SIG-M5 treated with dmso at 0.1 percent for 504 hours (cell line): ENCODE measurements at regions not wholly inside any gene's neighbourhood (a gene's known extent, or its start where the extent isn't known, plus 50 kb on each side); places are given as distances from the start of the nearest gene placed in this dataset.
"Not testable (repeated sequence)": the region's sequence is repeated elsewhere in the genome, so short reads cannot be mapped to it uniquely, and the experiment has no call there.

ENCODE experiments used
- DNase-seq: peaks from one replicate; lab custom pipeline; 2025; ENCODE audit not compliant: unreplicated experiment; lab: John Stamatoyannopoulos, UW

DNA sequence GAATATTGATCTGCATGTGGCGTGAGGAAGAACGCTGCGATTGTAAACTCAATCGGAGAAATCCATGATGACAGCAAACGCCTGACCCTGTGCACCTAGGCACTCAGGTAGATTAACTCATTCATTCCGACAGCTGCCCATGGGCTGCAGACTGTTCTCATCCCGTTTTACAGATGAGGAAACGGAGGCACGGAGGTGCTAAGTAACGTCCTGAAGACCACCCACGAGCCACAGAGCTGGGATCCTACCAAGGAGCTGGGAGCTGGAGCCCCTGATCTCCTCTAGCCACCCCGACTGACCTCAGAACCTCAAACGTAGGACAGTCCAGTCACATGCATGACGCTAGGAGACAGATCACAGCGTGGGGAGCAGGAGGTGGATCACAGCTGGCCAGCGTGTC is 1092.7 kb downstream of the BRD1 start:
- no peak for DNase-seq

DNA sequence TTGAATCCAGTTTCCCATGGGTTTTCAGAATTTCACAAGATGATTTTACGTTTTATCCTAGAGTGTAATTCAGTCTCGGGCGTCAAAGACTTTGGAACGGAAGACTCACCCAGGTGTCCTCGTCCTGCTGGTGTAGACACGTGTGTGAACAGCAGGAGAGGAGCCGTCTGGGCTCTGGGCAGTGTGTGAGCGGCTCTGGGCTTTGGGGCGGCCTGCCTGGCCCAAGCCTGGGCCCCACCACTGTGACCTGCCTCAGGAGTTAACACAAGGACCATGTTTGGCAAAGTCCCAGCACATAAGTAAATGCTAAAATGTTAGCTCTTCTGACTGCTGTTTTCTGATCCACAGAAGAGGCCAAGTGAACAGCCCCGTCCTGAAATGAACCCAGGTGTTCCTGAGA is 1093.3 kb downstream of the BRD1 start:
- no peak for DNase-seq

DNA sequence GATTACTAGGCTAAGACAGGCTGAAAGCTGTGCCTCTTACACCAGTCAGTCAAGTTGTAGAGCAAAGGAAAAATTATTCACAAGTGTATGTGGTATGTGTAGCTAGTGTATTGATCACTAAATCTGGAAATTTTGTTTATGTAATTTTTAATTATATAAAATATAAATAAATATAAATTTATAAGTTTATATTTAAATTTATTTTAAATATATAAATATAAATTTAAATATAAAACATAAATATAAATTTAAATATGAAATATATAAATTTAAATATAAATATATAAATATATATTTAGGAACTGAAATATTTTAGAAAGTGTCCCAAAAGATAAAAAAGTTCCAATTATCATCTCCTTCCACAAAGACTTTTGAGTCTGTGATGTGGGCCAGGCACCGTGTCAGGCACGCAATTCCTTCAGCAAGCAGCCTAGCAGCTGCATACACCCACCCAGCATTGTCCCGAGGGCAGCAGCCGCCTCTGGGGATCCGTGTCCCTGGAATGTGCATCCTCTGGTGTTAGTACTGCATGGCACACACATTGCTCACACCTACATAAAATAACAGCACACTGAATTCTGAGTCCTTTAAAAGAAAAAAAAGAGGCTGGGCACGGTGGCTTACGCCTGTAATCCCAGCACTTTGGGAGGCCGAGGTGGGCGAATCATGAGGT is 1098.0 kb downstream of the BRD1 start:
- DNase-seq = no peak

GRCh38 chr22:48727454-48728058 is 1100.1 kb downstream of the BRD1 start:
- no peak for DNase-seq

DNA sequence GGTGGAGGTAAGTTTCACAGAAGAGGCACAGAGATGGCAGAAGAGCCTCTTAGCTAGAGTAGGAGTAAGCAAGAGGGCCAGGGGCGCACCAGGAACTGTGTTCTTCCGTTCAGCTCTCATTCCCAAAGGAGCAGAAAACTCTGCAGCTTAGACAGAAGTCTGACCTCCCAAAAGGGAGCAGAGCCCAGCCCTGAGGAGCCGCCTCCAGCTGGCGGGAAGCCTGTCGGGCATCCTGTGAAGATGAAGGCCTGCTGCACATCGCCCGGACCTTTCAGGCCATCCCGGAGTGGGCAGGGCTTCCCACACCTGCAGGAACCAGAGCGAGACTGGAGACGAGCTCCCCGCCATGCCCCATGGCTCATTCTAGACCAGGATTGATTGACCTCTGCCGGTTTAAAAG is 1102.8 kb downstream of the BRD1 start:
- no peak for DNase-seq

GRCh38 chr22:48722661-48723060 is 1105.0 kb downstream of the BRD1 start:
- DNase-seq = no peak

DNA sequence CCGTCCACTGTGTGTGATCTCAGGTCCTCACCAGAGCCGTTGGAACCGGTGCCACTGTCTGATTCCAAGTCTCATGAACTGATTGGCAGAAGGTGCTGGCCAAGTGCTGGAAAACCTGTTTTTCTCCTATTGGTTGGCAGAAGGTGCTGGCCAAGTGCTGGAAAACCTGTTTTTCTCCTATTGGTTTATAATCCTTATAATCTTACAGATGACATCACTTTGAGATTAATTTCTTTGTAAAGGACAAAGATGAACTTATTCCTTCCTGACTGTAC is 1106.3 kb downstream of the BRD1 start:
- DNase-seq = peak; percentile 1

DNA sequence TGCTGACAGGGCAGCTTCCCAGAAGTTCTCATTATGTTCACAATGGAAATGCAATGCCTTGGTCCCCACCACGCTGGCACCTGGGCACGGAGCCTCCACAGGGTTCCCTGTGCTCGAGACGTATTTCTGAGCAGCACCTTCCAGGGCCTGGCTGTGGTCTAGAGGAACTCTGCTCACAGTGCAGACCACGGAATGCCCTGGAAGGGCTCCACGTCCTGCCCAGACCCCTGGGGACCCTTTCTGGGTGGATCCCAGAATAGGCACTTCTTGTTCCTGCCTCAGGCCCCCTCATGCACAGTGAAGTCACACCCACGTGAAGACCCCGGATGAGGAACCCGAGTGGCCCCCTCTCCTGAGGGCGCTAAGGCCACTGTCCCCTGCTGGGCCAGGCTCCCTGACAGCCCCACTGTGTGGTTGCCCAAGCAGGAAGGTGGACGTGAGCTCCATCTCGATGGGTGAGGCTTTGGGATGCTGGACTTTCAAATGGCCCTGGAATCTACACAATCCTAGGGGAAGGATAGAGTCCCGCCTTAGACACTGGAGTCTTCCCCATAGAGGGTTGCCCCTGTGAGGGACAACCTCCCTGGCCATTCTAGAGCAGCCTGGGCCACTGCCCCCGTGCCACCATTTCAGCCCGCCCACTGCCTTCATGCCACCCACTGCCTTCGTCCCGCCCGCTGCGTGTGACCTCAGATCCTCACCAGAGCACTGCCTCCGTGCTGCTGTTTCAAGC is 1106.8 kb downstream of the BRD1 start:
- no peak for DNase-seq

DNA sequence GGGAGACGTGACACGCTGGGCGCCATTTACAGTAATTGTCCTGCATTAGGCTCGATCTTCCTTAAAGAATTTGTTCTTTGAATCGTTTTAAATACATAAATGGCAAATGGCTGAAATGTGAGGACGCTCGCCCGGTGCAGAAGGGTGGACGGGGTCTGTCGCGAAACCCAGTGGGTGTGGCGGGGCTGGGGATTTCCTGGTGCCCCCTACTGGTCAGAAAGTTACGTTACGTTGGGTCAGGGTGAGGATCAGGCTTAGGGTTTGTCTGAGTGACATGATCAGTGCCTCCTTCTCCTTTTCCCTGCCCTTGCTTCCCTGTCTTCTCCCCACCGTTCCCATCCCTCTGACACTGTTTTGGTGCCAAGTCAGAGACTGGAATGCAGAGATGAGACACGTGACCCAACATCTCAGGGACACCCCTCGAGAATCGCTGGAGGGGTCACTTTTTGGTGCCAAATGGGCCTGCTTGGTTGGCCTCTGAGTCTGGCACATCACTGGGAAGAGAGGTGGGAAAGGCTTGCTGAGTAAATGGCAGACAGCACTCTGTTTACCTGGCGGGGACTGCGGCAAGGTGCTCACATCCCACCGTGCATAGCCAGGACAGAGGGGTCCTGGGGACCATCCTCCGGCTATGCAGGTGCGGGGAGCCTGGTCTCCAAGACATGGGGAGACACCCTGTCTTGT is 1107.6 kb downstream of the BRD1 start:
- DNase-seq = no peak

GRCh38 chr22:48718818-48719500 is 1108.7 kb downstream of the BRD1 start:
- no peak for DNase-seq

DNA sequence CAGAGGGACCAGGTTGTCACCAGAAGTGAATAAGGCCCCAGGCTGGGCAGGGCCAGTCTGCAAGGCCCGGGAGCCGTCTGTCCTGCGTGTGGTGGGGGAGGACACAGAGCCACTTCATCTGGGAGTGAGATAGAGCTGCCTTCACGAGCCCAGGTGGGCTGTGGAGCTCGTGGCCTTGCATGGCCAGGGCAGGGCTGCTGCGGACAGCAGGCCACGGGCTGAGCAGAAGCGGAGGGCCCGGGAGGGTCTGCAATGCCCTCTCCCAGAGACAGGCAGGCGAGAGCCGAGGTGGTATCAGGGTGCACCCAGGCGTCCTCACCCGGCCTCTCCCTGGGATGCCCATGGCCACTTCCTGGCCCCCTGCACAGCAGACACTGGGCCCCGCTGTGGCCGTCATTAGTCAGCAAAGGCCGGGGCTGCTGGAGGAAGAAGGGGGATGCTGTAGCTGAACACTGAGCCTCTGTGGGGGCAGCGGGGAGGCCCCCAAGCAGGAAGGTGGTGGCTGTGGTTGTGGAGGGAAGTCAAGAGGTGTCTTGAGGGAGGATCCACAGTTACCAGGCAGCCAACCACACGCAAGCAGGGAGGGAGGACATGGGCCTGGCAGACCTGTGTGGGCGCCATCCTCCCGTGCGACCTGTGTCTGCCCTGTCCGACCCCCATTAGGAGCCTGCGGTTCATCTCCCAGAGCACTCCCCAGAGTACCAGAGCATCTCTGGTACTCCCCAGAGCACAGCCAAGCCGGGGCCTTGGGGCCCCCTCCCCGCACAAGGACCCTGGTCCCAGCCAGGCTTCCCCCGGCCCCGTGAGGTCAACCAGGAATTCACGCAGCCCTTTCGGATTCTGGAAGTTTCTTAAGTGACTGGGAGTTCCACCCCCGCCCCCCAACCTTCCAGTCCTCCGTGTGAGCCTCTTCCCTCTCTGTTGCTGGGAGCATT is 1109.5 kb downstream of the BRD1 start:
- DNase-seq = no peak

- no peak for DNase-seq
Observed at GRCh38 chr22:48717076-48717810, 1110.4 kb downstream of the BRD1 start.

DNA sequence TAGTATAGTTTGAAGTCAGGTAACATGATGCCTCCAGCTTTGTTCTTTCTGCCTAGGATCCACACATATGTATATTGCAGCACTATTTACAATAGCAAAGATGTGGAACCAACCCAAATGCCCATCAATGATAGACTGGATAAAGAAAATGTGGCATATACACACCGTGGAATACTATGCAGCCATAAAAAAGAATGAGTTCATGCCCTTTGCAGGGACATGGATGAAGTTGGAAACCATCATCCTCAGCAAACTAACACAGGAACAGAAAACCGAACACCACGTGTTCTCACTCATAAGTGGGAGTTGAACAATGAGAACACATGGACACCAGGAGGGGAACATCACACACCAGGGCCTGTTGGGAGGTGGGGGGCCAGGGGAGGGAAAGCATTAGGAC is 1111.5 kb downstream of the BRD1 start:
- not testable (repeated sequence) for DNase-seq

DNA sequence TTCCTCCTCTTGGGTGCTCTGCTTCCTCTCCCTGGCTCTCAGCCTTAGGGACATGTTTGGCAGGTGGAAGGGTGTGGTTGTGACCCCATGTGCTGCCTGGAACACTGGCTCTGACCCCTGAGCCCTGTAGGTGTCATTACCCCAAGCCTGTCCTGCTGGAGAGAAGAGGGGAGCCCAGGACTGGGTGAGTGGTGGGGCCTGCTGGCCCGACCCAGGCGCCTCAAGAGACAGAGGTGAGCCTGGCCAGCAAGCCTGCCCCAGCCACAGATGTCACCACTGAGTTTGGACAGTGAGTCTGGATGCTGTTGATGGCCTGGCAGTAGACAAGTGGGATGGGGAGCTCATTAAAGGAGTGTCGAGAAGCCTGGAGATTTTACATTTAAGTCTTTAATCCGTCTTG is 1112.2 kb downstream of the BRD1 start:
- no peak for DNase-seq

- no peak for DNase-seq
Observed at GRCh38 chr22:48714231-48714630, 1113.4 kb downstream of the BRD1 start.

- no peak for DNase-seq
Observed at GRCh38 chr22:48713272-48714205, 1114.1 kb downstream of the BRD1 start.

DNA sequence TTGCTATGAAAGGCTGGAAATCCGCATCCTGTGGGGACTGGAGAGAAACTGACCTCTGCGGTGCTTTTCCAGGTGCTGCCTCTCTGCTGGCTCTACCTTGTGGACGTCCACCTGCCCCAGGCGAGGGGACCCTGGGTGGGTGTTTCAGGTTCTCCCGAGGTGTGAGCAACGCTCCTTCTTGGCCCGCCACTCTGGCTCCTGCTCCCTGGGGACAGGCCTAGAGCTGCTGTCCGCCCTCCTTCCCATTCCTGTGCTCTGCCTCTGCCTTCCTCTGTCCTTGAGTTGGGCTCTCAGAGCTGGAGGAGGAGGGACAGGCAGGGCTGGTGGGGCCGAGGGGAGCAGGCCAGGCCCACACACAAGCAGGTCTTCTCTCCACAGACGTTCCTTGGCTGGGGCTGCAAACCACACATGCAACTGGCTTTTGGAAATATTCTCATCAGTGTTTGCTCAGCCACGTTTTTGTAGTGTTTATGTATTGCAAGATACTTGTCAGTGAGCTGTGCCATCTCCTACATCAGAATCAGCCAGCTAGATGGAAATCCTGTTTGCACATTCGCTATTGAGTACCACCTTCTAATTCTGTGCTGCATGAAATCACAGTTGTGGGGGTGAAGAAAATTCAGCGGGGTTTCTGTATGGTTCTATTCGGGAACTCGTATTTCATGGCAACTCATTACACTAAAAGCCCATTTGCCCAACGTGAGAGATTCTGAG is 1115.0 kb downstream of the BRD1 start:
- DNase-seq = no peak

GRCh38 chr22:48711669-48712068 is 1116.0 kb downstream of the BRD1 start:
- DNase-seq = no peak
